GM18507 (cell line): ENCODE measurements at regions not wholly inside any gene's neighbourhood (a gene's known extent, or its start where the extent isn't known, plus 50 kb on each side); places are given as distances from the start of the nearest gene placed in this dataset.

Experiments used
- DNase-seq: peaks from one replicate; pipeline ENCODE4 v3.0.0; 2011; ENCODE audit warnings: low read depth; ENCODE audit not compliant: insufficient read length; ENCODE audit errors: extremely low spot score
- FAIRE-seq: peaks from 2 replicates; lab custom pipeline; 2011; peaks lifted over from hg19 to GRCh38; lab: Jason Lieb, UNC

GRCh38 chr11:122360875-122361274 is 244.9 kb upstream of the BLID start:
- FAIRE-seq (no peak), DNase-seq (no peak)

GRCh38 chr11:122359081-122359571 is 243.1 kb upstream of the BLID start:
- DNase-seq: no peak
- no peak for FAIRE-seq

- FAIRE-seq: no peak
- no peak for DNase-seq
These were observed 242.3 kb upstream of the BLID start for GRCh38 chr11:122358292-122358691.

GRCh38 chr11:122355968-122356367 is 240.0 kb upstream of the BLID start:
- DNase-seq: no peak
- FAIRE-seq: no peak

GRCh38 chr11:122354025-122354697 is 238.1 kb upstream of the BLID start:
- DNase-seq (no peak), FAIRE-seq (no peak)

- DNase-seq (no peak), FAIRE-seq (no peak)
These were observed 237.5 kb upstream of the BLID start for GRCh38 chr11:122353561-122353960.

- no peak for FAIRE-seq
- no peak for DNase-seq
These were observed 232.8 kb upstream of the BLID start for GRCh38 chr11:122348659-122349409.

- DNase-seq: no peak
These were observed 230.0 kb upstream of the BLID start for GRCh38 chr11:122346006-122346405.

GRCh38 chr11:122345586-122345985 is 229.6 kb upstream of the BLID start:
- FAIRE-seq: no peak
- DNase-seq: no peak

More at GRCh38 chr11:122346006-122346405, 230.0 kb upstream of the BLID start:
- no peak for FAIRE-seq

- FAIRE-seq (no peak), DNase-seq (no peak)
These were observed 228.2 kb upstream of the BLID start for GRCh38 chr11:122344215-122344614.

- DNase-seq (no peak), FAIRE-seq (no peak)
These were observed 227.2 kb upstream of the BLID start for GRCh38 chr11:122343210-122343609.

GRCh38 chr11:122342089-122342744 is 226.2 kb upstream of the BLID start:
- no peak for DNase-seq
- FAIRE-seq: no peak

- no peak for DNase-seq
These were observed 225.5 kb upstream of the BLID start for GRCh38 chr11:122341477-122341876.

GRCh38 chr11:122340607-122341290 is 224.7 kb upstream of the BLID start:
- no peak for DNase-seq
- no peak for FAIRE-seq

More at GRCh38 chr11:122341477-122341876, 225.5 kb upstream of the BLID start:
- no peak for FAIRE-seq

GRCh38 chr11:122339436-122340060 is 223.5 kb upstream of the BLID start:
- FAIRE-seq (no peak), DNase-seq (no peak)

GRCh38 chr11:122337704-122338103 is 221.7 kb upstream of the BLID start:
- DNase-seq (no peak), FAIRE-seq (no peak)

- DNase-seq (no peak), FAIRE-seq (no peak)
These were observed 221.2 kb upstream of the BLID start for GRCh38 chr11:122337241-122337640.

GRCh38 chr11:122336706-122337105 is 220.7 kb upstream of the BLID start:
- FAIRE-seq: no peak

GRCh38 chr11:122334546-122335339 is 218.7 kb upstream of the BLID start:
- FAIRE-seq (no peak), DNase-seq (no peak)

More at GRCh38 chr11:122336706-122337105, 220.7 kb upstream of the BLID start:
- no peak for DNase-seq
